MCF 10A (cell line): ENCODE measurements at regions not wholly inside any gene's neighbourhood (a gene's known extent, or its start where the extent isn't known, plus 50 kb on each side); places are given as distances from the start of the nearest gene placed in this dataset.

Experiments
- BruUV-seq: library from RNA; stranded (reverse); fragments of 400-500 nt; replicated peaks from 2 replicates; lab custom pipeline; 2021; lab: Mats Ljungman, UMichigan
- CTCF ChIA-PET: fragments of 300-600 bp; sonication (Branson Sonifier 250); formaldehyde crosslinking; extraction: SDS; loops from one replicate; lab custom pipeline; 2021; ENCODE audit warnings: antibody characterized with exemption, inconsistent platforms; lab: Yijun Ruan, JAX
- POLR2A ChIA-PET: fragments of 300-600, 350-650 bp; sonication (Branson Sonifier 250); formaldehyde crosslinking; extraction: SDS; loops from one replicate; lab custom pipeline; 2020; ENCODE audit warnings: antibody characterized with exemption, inconsistent platforms; lab: Yijun Ruan, JAX
- DNase-seq: peaks from one replicate; pipeline ENCODE4 v3.0.0-alpha.2; 2018; ENCODE audit not compliant: unreplicated experiment
- H3K27ac Mint-ChIP-seq: one replicate; pipeline ENCODE4 v1.8.0; 2022; ENCODE audit warnings: mild to moderate bottlenecking, low read depth, mixed read lengths; ENCODE audit not compliant: unreplicated experiment
- H3K27me3 Mint-ChIP-seq: one replicate; pipeline ENCODE4 v1.8.0; 2022; ENCODE audit warnings: mixed read lengths; ENCODE audit not compliant: insufficient read depth, unreplicated experiment
- H3K36me3 Mint-ChIP-seq: one replicate; pipeline ENCODE4 v1.8.0; 2022; ENCODE audit warnings: mild to moderate bottlenecking, moderate library complexity, mixed read lengths; ENCODE audit not compliant: insufficient read depth, unreplicated experiment
- H3K4me1 Mint-ChIP-seq: one replicate; pipeline ENCODE4 v1.8.0; 2022; ENCODE audit warnings: mixed read lengths; ENCODE audit not compliant: insufficient read depth, unreplicated experiment
- H3K4me3 Mint-ChIP-seq: one replicate; pipeline ENCODE4 v1.8.0; 2022; ENCODE audit warnings: mild to moderate bottlenecking, moderate library complexity, mixed read lengths; ENCODE audit not compliant: unreplicated experiment
- H3K9me3 Mint-ChIP-seq: one replicate; pipeline ENCODE4 v1.8.0; 2022; ENCODE audit warnings: mixed read lengths; ENCODE audit not compliant: unreplicated experiment
- CTCF ChIP-seq: fragments of 200-600 bp; IDR thresholded peaks from one replicate; pipeline ENCODE4 v1.8.0; 2022; ENCODE audit warnings: antibody characterized with exemption, mild to moderate bottlenecking; ENCODE audit not compliant: unreplicated experiment
- intact Hi-C: fragments of 100-400 bp; cut with micrococcal nuclease; formaldehyde crosslinking; loops from 2 replicates; pipeline ENCODE4 v1.14.1; 2022

GRCh38 chr5:53172630-53173029, 63.1 kb upstream of the MOCS2 start:
- ChIA-PET CTCF (no interaction called here), POLR2A (no interaction called here)
- intact Hi-C loops = loop anchor here (5.0 kb wide), 1 partner anchor 75 kb away; no protein-coding TSS in a partner anchor
- DNase-seq = no peak
- H3K9me3 Mint-ChIP-seq = peaks cover 14% of the 10 kb centered on the region
- no peak for TF ChIP-seq CTCF
- no peaks in the 10 kb centered on the region for H3K36me3 Mint-ChIP-seq
- H3K4me1 Mint-ChIP-seq = peaks cover 5% of the 10 kb centered on the region
- no peaks in the 10 kb centered on the region for H3K27me3 Mint-ChIP-seq
- H3K4me3 Mint-ChIP-seq = no peak overlapping the region
- no TSS peak for BruUV-seq
- no peak overlapping the region for H3K27ac Mint-ChIP-seq

DNA sequence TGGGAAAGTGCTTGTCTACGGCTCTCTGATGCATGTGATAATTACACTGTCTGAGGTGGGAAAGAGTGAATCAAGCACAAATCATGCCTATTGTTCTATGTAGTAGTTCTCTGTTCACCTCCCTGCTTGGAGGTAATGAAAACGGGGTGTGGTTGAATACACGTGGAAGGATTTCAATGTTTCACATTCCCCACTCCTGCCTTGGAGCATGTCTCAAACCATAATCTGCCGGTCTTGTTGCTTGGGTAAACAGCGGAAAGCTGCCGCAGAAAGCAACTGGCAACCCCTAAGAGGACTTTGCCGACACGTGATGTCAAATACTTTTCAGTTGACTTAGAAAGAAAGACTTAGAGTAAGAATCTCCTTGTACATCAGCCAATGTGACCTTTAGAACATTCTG, 63.5 kb upstream of the MOCS2 start:
- no peaks in the 10 kb centered on the region for H3K27me3 Mint-ChIP-seq
- POLR2A ChIA-PET = no interaction called here
- TF ChIP-seq CTCF = no peak
- peaks cover under 1% of the 10 kb centered on the region for H3K4me1 Mint-ChIP-seq
- no TSS peak for BruUV-seq
- H3K36me3 Mint-ChIP-seq = no peaks in the 10 kb centered on the region
- DNase-seq = no peak
- peaks cover 14% of the 10 kb centered on the region for H3K9me3 Mint-ChIP-seq
- intact Hi-C loops = loop anchor here (5.0 kb wide), 1 partner anchor 74 kb away; no protein-coding TSS in a partner anchor
- H3K4me3 Mint-ChIP-seq = no peak overlapping the region
- CTCF ChIA-PET = interaction anchor here (0.6 to 0.9 kb wide), 3 partner anchors 255 to 1055 kb away, joined by 3 to 4 read pairs (median 4); no protein-coding TSS in a partner anchor
- H3K27ac Mint-ChIP-seq = no peak overlapping the region

DNA sequence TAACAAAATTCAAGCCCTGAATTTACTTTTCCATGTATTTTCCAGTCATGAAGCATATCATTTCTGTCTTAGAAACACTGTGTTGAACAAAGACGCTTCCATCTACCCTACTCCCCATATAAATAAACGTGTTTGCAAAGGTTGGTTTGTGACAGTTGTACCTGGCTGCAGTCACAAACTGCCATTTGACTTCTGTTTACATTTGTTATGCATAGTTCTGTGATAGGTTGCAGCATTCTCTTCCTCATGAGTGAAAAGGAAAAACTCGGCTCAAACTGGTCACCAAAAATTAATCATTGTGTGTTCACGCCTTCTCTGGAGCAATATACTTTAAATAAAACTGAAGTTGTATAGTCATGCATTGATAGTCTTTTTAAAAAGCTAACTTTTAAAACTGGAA, 69.3 kb upstream of the MOCS2 start:
- no peaks in the 10 kb centered on the region for H3K27me3 Mint-ChIP-seq
- ChIA-PET POLR2A (no interaction called here), CTCF (interaction anchor here (1.0 kb wide), 1 partner anchor 20 kb away, joined by 3 read pairs; no protein-coding TSS in a partner anchor)
- no peak for TF ChIP-seq CTCF
- H3K4me3 Mint-ChIP-seq = no peak overlapping the region
- no peak for DNase-seq
- H3K4me1 Mint-ChIP-seq = no peaks in the 10 kb centered on the region
- no peaks in the 10 kb centered on the region for H3K36me3 Mint-ChIP-seq
- H3K9me3 Mint-ChIP-seq = peaks cover 14% of the 10 kb centered on the region
- no TSS peak for BruUV-seq
- intact Hi-C loops = no loop called here
- no peak overlapping the region for H3K27ac Mint-ChIP-seq

- TF ChIP-seq CTCF = no peak
- H3K9me3 Mint-ChIP-seq = peaks cover 11% of the 10 kb centered on the region
- H3K27me3 Mint-ChIP-seq = no peaks in the 10 kb centered on the region
- no peaks in the 10 kb centered on the region for H3K36me3 Mint-ChIP-seq
- no peak overlapping the region for H3K27ac Mint-ChIP-seq
- no peak for DNase-seq
- POLR2A ChIA-PET = no interaction called here
- CTCF ChIA-PET = interaction anchor here (1.0 kb wide), 1 partner anchor 19 kb away, joined by 3 read pairs; no protein-coding TSS in a partner anchor
- intact Hi-C loops = no loop called here
- no peaks in the 10 kb centered on the region for H3K4me1 Mint-ChIP-seq
- no TSS peak for BruUV-seq
- no peak overlapping the region for H3K4me3 Mint-ChIP-seq
These were observed 70.1 kb upstream of the MOCS2 start for GRCh38 chr5:53179691-53180090.
